HepG2 (cell line): ENCODE measurements at regions not wholly inside any gene's neighbourhood (a gene's known extent, or its start where the extent isn't known, plus 50 kb on each side); places are given as distances from the start of the nearest gene placed in this dataset.

ENCODE experiments used
- ATAC-seq: fragments of 200-7000 bp; cut with Tn5 transposase; 3 replicates; pipeline ENCODE4 v1.9.1; 2020; ENCODE audit warnings: mild to moderate bottlenecking, moderate library complexity
- BruUV-seq: library from RNA; stranded (reverse); fragments of 400-500 nt; replicated peaks from 2 replicates; lab custom pipeline; 2021; lab: Mats Ljungman, UMichigan
- CTCF ChIA-PET: fragments of 300-600 bp; formaldehyde crosslinking; extraction: SDS; loops from one replicate; lab custom pipeline; 2021; ENCODE audit warnings: low total read pairs, inconsistent platforms, low intra/inter-chr PET ratio; lab: Yijun Ruan, JAX
- POLR2A ChIA-PET: fragments of 350-600 bp; sonication (Branson Sonifier 250); formaldehyde crosslinking; loops from one replicate; lab custom pipeline; 2020; ENCODE audit warnings: antibody characterized with exemption, inconsistent platforms; lab: Yijun Ruan, JAX
- DNase-seq: peaks from one replicate; pipeline ENCODE4 v3.0.0-alpha.2; 2015; ENCODE audit warnings: low spot score
- FAIRE-seq: peaks from 3 replicates; lab custom pipeline; 2011; peaks lifted over from hg19 to GRCh38; lab: Jason Lieb, UNC
- H2AFZ ChIP-seq: one replicate; pipeline ENCODE4 v1.6.1; 2011; ENCODE audit warnings: low read length, inconsistent platforms
- H3K27ac ChIP-seq: fragments of 300-600 bp; 3 replicates; pipeline ENCODE4 v1.8.0; 2011; ENCODE audit warnings: mixed run types, mild to moderate bottlenecking, mixed read lengths, low read length, inconsistent platforms; ENCODE audit not compliant: insufficient read depth; ENCODE audit errors: extremely low read length
- H3K27me3 ChIP-seq, 2 experiments: fragments of 200-600 bp in 1 of 2; 2 replicates in 1 of 2; 3 replicates in 1 of 2; pipeline versions ENCODE4 v1.6.0 to v1.8.0; 2011; ENCODE audit warnings: low read length in 2 of 2, mild to moderate bottlenecking in 2 of 2, moderate library complexity in 2 of 2, inconsistent platforms in 1 of 2; ENCODE audit not compliant: insufficient read depth in 2 of 2, control insufficient read depth in 1 of 2
- H3K36me3 ChIP-seq, 2 experiments: fragments of 200-600 bp in 1 of 2; replicated peaks in 1 of 2; 2 replicates in 1 of 2; 3 replicates in 1 of 2; pipeline versions ENCODE4 v1.5.1 to v1.8.0; 2011; ENCODE audit warnings: low read length in 2 of 2, inconsistent platforms in 1 of 2; ENCODE audit not compliant: insufficient read depth in 2 of 2, control insufficient read depth in 1 of 2
- H3K4me1 ChIP-seq: 2 replicates; pipeline ENCODE4 v1.5.1; 2012; ENCODE audit warnings: low read length, inconsistent platforms; ENCODE audit not compliant: insufficient read depth
- H3K4me2 ChIP-seq: 2 replicates; pipeline ENCODE4 v1.6.0; 2011; ENCODE audit warnings: low read depth, low read length, inconsistent platforms
- H3K4me3 ChIP-seq, 3 experiments: fragments of 200-600 bp in 1 of 3; sonication (generic), shearing (Covaris generic) in 1 of 3; replicated peaks in 1 of 3; 2 replicates each; pipeline ENCODE4 v1.5.1; 2011 to 2016; ENCODE audit warnings: low read length in 3 of 3, inconsistent platforms in 2 of 3, low read depth in 2 of 3, mild to moderate bottlenecking in 2 of 3, control low read depth in 1 of 3, mixed read lengths in 1 of 3; ENCODE audit not compliant: insufficient read depth in 1 of 3
- H3K79me2 ChIP-seq: one replicate; pipeline ENCODE4 v1.6.1; 2011; ENCODE audit warnings: low read length, inconsistent platforms; ENCODE audit not compliant: insufficient read depth
- H3K9ac ChIP-seq: 2 replicates; pipeline ENCODE4 v1.6.0; 2011; ENCODE audit warnings: mild to moderate bottlenecking, low read depth, low read length, inconsistent platforms; ENCODE audit not compliant: insufficient read depth
- H3K9me3 ChIP-seq: 2 replicates; pipeline ENCODE4 v1.5.1; 2012; ENCODE audit warnings: mild to moderate bottlenecking, low read length
- H4K20me1 ChIP-seq: 2 replicates; pipeline ENCODE4 v1.6.0; 2011; ENCODE audit warnings: inconsistent platforms, mild to moderate bottlenecking, low read length, moderate library complexity; ENCODE audit not compliant: insufficient read depth
- BATF2 ChIP-seq: sonication (generic); formaldehyde crosslinking; IDR thresholded peaks from 2 replicates; pipeline ENCODE4 v1.8.0; 2022; ENCODE audit warnings: mild to moderate bottlenecking, missing genetic modification reagents, moderate library complexity
- CHD2 ChIP-seq: IDR thresholded peaks from 2 replicates; pipeline ENCODE4 v1.6.1; 2011; ENCODE audit warnings: low read depth, low read length, improper control_type of control experiment
- KLF12 ChIP-seq: sonication (generic); formaldehyde crosslinking; IDR thresholded peaks from 2 replicates; pipeline ENCODE4 v1.4.0; 2020; ENCODE audit warnings: missing genetic modification reagents, borderline replicate concordance
- SMAD9 ChIP-seq: sonication (generic); formaldehyde crosslinking; IDR thresholded peaks from 2 replicates; pipeline ENCODE4 v1.5.1; 2020; ENCODE audit warnings: mild to moderate bottlenecking, missing genetic modification reagents
- ZBTB39 ChIP-seq: sonication (generic); formaldehyde crosslinking; IDR thresholded peaks from 2 replicates; pipeline ENCODE4 v1.5.0; 2020; ENCODE audit warnings: missing genetic modification reagents
- ZMYM2 ChIP-seq: sonication (generic); formaldehyde crosslinking; IDR thresholded peaks from 2 replicates; pipeline ENCODE4 v1.8.0; 2022; ENCODE audit warnings: mild to moderate bottlenecking, missing genetic modification reagents
- ZNF224 ChIP-seq: sonication (generic); formaldehyde crosslinking; IDR thresholded peaks from 2 replicates; pipeline ENCODE4 v1.5.0; 2020; ENCODE audit warnings: mild to moderate bottlenecking, missing genetic modification reagents
- ZNF646 ChIP-seq: sonication (generic); formaldehyde crosslinking; IDR thresholded peaks from 2 replicates; pipeline ENCODE4 v1.9.0; 2021; ENCODE audit warnings: mild to moderate bottlenecking, missing genetic modification reagents
- ZXDC ChIP-seq: sonication (generic); formaldehyde crosslinking; IDR thresholded peaks from 2 replicates; pipeline ENCODE4 v1.5.0; 2020; ENCODE audit warnings: mild to moderate bottlenecking, missing genetic modification reagents
- WGBS: methylation state at CpG from one replicate; pipeline ENCODE4 v1.1.6; 2017; ENCODE audit warnings: low lambda C conversion rate; 5-methylcytosine and 5-hydroxymethylcytosine counted together
- in situ Hi-C: cut with HindIII; loops from 2 replicates; pipeline ENCODE4 v1.10.0; 2017; ENCODE audit warnings: low pct_unique_long_range_greater_than_20kb; ENCODE audit not compliant: extremely low pct_ligation_motif_present
- intact Hi-C: fragments of 100-400 bp; cut with micrococcal nuclease; formaldehyde crosslinking; loops from one replicate; pipeline ENCODE4 v1.10.0; 2022; ENCODE audit not compliant: unreplicated experiment

GRCh38 chr3:191781044-191781443 is 320.1 kb downstream of the PYDC2 start:
- H3K27ac ChIP-seq = no peak overlapping the region
- H3K4me2 ChIP-seq = no peak overlapping the region
- no peaks in the 10 kb centered on the region for H3K36me3 ChIP-seq
- no peaks in the 10 kb centered on the region for H3K27me3 ChIP-seq
- TF ChIP-seq SMAD9 (no peak), KLF12 (CRISPR knock-in tag) (no peak), ZNF646 (CRISPR knock-in tag) (no peak), BATF2 (no peak), ZNF224 (CRISPR knock-in tag) (no peak), ZXDC (CRISPR knock-in tag) (no peak), ZMYM2 (no peak), ZBTB39 (CRISPR knock-in tag) (no peak), CHD2 (no peak)
- H3K79me2 ChIP-seq = no peaks in the 10 kb centered on the region
- intact Hi-C loops (no loop called here), in situ Hi-C loops (no loop called here)
- no peak for FAIRE-seq
- no peaks in the 10 kb centered on the region for H4K20me1 ChIP-seq
- no peak for ATAC-seq
- peaks cover 21% of the 10 kb centered on the region; the same call in 1 of the 2 replicates for H3K9me3 ChIP-seq
- no peak for DNase-seq
- ChIA-PET POLR2A (no interaction called here), CTCF (no interaction called here)
- BruUV-seq = no TSS peak
- no peak overlapping the region for H3K4me3 ChIP-seq
- H3K9ac ChIP-seq = no peak overlapping the region
- no peak overlapping the region for H2AFZ ChIP-seq
- H3K4me1 ChIP-seq = no peaks in the 10 kb centered on the region
- 31% methylated on average over 4 of the region's 4 CpGs for WGBS
